RWPE1 (cell line): ENCODE measurements at regions not wholly inside any gene's neighbourhood (a gene's known extent, or its start where the extent isn't known, plus 50 kb on each side); places are given as distances from the start of the nearest gene placed in this dataset.
"Not testable (repeated sequence)": the region's sequence is repeated elsewhere in the genome, so short reads cannot be mapped to it uniquely, and the experiment has no call there.

Experiments used
- CTCF ChIA-PET: fragments of 350-600 bp; sonication (Branson Sonifier 250); formaldehyde crosslinking; extraction: SDS; loops from one replicate; lab custom pipeline; 2021; lab: Yijun Ruan, JAX
- POLR2A ChIA-PET: fragments of 400-600 bp; formaldehyde crosslinking; extraction: SDS; loops from one replicate; lab custom pipeline; 2020; ENCODE audit warnings: antibody characterized with exemption; ENCODE audit not compliant: low non-redundant PET; lab: Yijun Ruan, JAX
- DNase-seq: peaks from one replicate; pipeline ENCODE4 v3.0.0; 2012; ENCODE audit warnings: low spot score
- H3K27ac ChIP-seq: fragments of 450-650 bp; 2 replicates; pipeline ENCODE4 v1.5.1; 2017
- CTCF ChIP-seq: fragments of 450-650 bp; conservative IDR thresholded peaks from 2 replicates; pipeline ENCODE4 v1.5.1; 2017; ENCODE audit warnings: low read depth, mild to moderate bottlenecking

DNA sequence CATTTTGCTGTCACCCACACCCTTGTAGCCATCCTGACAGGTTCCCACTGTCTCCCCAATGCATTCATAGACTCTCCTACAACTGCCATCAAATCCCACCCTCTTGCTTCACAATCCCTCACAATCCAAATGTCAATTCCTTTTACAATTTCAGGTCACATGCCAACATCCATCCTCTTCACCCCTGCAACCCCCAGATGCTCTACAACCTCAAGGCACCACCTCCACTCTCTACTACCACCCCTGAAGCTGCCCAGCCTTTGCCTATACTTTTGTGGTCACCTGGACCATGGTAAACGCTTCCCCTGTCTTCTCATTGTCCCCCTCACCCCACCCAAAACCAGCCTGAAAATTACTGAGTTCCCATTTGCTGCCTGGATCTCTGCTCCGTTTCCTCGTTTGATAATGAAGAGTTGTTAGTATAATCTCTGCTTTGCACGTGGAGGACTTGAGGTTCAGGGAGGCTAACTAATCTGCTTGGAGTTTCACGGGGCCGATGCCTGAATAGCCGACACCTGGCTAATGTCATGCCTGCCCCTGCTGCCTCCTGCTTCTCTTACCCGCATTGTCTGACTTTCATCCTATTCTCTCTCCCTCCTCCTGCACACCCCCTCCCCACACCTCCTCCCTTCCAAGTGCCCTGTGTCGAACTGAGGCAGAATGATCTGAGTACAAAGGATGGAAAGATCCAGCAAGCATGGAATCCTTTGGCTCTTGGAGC is 82.4 kb upstream of the TOX2 start:
- ChIA-PET CTCF (interaction anchor here (1.2 to 2.2 kb wide), 3 partner anchors 8 to 82 kb away, joined by 5 to 6 read pairs (median 6); no protein-coding TSS in a partner anchor), POLR2A (no interaction called here)
- TF ChIP-seq CTCF, result no peak
- no peak for DNase-seq
- H3K27ac ChIP-seq, result no peak overlapping the region

- no peak for DNase-seq
- no peak overlapping the region for H3K27ac ChIP-seq
- TF ChIP-seq CTCF, result no peak
- ChIA-PET CTCF (interaction anchor here (0.6 to 2.2 kb wide), 5 partner anchors 9 to 124 kb away, joined by 3 to 6 read pairs (median 3); no protein-coding TSS in a partner anchor), POLR2A (no interaction called here)
These were observed 83.1 kb upstream of the TOX2 start for GRCh38 chr20:43831481-43832065.

GRCh38 chr20:43830883-43831282 is 83.8 kb upstream of the TOX2 start:
- H3K27ac ChIP-seq, result no peak overlapping the region
- CTCF ChIA-PET, result interaction anchor here (0.6 to 2.2 kb wide), 7 partner anchors 9 to 172 kb away, joined by 3 to 6 read pairs (median 4); no protein-coding TSS in a partner anchor
- TF ChIP-seq CTCF, result no peak
- DNase-seq, result no peak
- POLR2A ChIA-PET, result no interaction called here

- DNase-seq, result no peak
- no peak overlapping the region for H3K27ac ChIP-seq
- ChIA-PET POLR2A (no interaction called here), CTCF (interaction anchor here (0.7 to 2.2 kb wide), 5 partner anchors 9 to 84 kb away, joined by 3 to 6 read pairs (median 4); no protein-coding TSS in a partner anchor)
- no peak for TF ChIP-seq CTCF
These were observed 84.5 kb upstream of the TOX2 start for GRCh38 chr20:43829951-43830690.

DNA sequence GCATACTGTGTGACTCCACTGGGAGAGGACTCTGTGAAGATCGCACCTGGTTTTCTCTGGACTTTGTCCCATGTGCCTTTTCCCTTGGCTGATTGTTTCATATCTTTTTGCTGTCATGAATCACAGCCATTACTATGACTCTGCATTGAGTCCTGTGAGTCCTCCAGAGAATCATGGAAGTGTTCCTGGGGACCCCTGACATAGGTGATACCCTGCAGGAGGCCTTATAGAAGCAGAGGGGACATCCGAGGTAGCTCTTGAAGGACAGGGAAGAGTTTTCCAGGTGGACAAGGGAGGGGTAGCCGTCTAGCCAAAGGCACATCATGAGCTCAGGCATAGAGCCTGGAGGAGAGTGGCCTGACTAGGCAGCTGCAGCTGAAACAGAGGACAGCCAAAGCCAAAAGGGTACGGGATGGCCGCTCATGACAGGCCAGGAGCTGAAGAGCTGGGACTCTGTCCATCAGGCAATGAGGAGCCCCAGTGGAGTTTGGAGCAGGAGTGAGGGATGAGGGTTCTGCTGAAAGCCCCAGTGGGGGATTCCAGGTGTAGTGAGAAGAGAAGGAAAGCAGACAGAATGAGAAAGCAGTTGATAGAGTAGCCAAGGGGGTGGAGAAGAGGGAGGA is 86.6 kb upstream of the TOX2 start:
- no peak overlapping the region for H3K27ac ChIP-seq
- DNase-seq, result no peak
- ChIA-PET POLR2A (no interaction called here), CTCF (interaction anchor here (1.3 kb wide), 1 partner anchor 79 kb away, joined by 6 read pairs; no protein-coding TSS in a partner anchor)
- TF ChIP-seq CTCF, result no peak

GRCh38 chr20:43826943-43827342 is 87.7 kb upstream of the TOX2 start:
- CTCF ChIA-PET, H3K27ac ChIP-seq, DNase-seq, POLR2A ChIA-PET: not testable (repeated sequence)
